ENCODE measurements at regions not wholly inside any gene's neighbourhood (a gene's known extent, or its start where the extent isn't known, plus 50 kb on each side); places are given as distances from the start of the nearest gene placed in this dataset.

DNA sequence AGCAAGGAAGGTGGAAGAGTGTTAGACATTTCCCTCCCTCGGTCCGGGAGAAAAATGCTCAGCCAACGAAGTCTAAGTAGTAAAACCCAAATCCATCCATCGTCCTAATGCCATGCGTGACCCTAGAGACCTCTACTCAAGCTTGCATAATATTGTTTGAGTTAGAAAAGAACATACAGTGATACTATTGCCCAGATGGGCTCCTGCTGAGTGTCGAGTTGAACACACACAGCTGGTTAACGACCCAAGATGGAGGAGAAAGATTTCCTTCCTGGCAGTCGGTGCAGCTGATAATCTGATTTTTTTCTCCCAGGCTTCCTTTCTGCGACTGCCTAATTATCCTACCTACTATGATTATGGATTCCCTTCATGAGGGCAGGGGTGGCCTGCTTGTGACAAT is 164.4 kb upstream of the KCNG1 start:
- no peak for TF ChIP-seq EZH2 (IDR thresholded peaks at IDR 0.05; ENCODE audit: borderline replicate concordance)
- TF ChIP-seq, protein P1, sequence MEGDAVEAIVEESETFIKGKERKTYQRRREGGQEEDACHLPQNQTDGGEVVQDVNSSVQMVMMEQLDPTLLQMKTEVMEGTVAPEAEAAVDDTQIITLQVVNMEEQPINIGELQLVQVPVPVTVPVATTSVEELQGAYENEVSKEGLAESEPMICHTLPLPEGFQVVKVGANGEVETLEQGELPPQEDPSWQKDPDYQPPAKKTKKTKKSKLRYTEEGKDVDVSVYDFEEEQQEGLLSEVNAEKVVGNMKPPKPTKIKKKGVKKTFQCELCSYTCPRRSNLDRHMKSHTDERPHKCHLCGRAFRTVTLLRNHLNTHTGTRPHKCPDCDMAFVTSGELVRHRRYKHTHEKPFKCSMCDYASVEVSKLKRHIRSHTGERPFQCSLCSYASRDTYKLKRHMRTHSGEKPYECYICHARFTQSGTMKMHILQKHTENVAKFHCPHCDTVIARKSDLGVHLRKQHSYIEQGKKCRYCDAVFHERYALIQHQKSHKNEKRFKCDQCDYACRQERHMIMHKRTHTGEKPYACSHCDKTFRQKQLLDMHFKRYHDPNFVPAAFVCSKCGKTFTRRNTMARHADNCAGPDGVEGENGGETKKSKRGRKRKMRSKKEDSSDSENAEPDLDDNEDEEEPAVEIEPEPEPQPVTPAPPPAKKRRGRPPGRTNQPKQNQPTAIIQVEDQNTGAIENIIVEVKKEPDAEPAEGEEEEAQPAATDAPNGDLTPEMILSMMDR (IDR thresholded peaks at IDR 0.05; ENCODE audit: poor library complexity): no peak
- TF ChIP-seq EZH2phosphoT487 (IDR thresholded peaks at IDR 0.05; ENCODE audit: low read depth, severe bottlenecking, unreplicated experiment): no peak

Data from hepatocyte (in vitro differentiated cells).